ENCODE measurements at regions not wholly inside any gene's neighbourhood (a gene's known extent, or its start where the extent isn't known, plus 50 kb on each side); places are given as distances from the start of the nearest gene placed in this dataset.
"Not testable (repeated sequence)": the region's sequence is repeated elsewhere in the genome, so short reads cannot be mapped to it uniquely, and the experiment has no call there.

GRCh38 chr5:159804121-159804520 lies 112.2 kb upstream of the ADRA1B start:
- DNase-seq (ENCODE audit: low read depth in 3 of 3, low spot score in 2 of 3), result no peak

- DNase-seq (ENCODE audit: low read depth in 3 of 3, low spot score in 2 of 3), result no peak
Measured at GRCh38 chr5:159805021-159805420, 111.3 kb upstream of the ADRA1B start.

GRCh38 chr5:159807135-159807534 lies 109.1 kb upstream of the ADRA1B start:
- DNase-seq (ENCODE audit: low read depth in 3 of 3, low spot score in 2 of 3), result not testable (repeated sequence)

- DNase-seq (ENCODE audit: low read depth in 3 of 3, low spot score in 2 of 3), result no peak
Measured at GRCh38 chr5:159807586-159807985, 108.7 kb upstream of the ADRA1B start.

GRCh38 chr5:159811712-159812111 lies 104.6 kb upstream of the ADRA1B start:
- no peak for DNase-seq (ENCODE audit: low read depth in 3 of 3, low spot score in 2 of 3)

GRCh38 chr5:159812759-159813158 lies 103.5 kb upstream of the ADRA1B start:
- not testable (repeated sequence) for DNase-seq (ENCODE audit: low read depth in 3 of 3, low spot score in 2 of 3)

- no peak for DNase-seq (ENCODE audit: low read depth in 3 of 3, low spot score in 2 of 3)
Measured at GRCh38 chr5:159814222-159814621, 102.1 kb upstream of the ADRA1B start.

GRCh38 chr5:159814805-159815585 lies 101.3 kb upstream of the ADRA1B start:
- DNase-seq (ENCODE audit: low read depth in 3 of 3, low spot score in 2 of 3), result no peak

GRCh38 chr5:159817262-159818029 lies 98.8 kb upstream of the ADRA1B start:
- DNase-seq (ENCODE audit: low read depth in 3 of 3, low spot score in 2 of 3), result no peak

- peak in 2 of 3 donors; percentile 57 to 62 for DNase-seq (ENCODE audit: low read depth in 3 of 3, low spot score in 2 of 3)
Measured at GRCh38 chr5:159819591-159820411, 96.5 kb upstream of the ADRA1B start.

GRCh38 chr5:159820692-159821091 lies 95.6 kb upstream of the ADRA1B start:
- no peak for DNase-seq (ENCODE audit: low read depth in 3 of 3, low spot score in 2 of 3)

- DNase-seq (ENCODE audit: low read depth in 3 of 3, low spot score in 2 of 3), result no peak
Measured at GRCh38 chr5:159821461-159821940, 94.8 kb upstream of the ADRA1B start.

- DNase-seq (ENCODE audit: low read depth in 3 of 3, low spot score in 2 of 3), result no peak
Measured at GRCh38 chr5:159824188-159825161, 91.8 kb upstream of the ADRA1B start.

GRCh38 chr5:159825551-159826051 lies 90.7 kb upstream of the ADRA1B start:
- no peak for DNase-seq (ENCODE audit: low read depth in 3 of 3, low spot score in 2 of 3)

- no peak for DNase-seq (ENCODE audit: low read depth in 3 of 3, low spot score in 2 of 3)
Measured at GRCh38 chr5:159826351-159827214, 89.7 kb upstream of the ADRA1B start.

- no peak for DNase-seq (ENCODE audit: low read depth in 3 of 3, low spot score in 2 of 3)
Measured at GRCh38 chr5:159827861-159828260, 88.4 kb upstream of the ADRA1B start.

GRCh38 chr5:159832073-159832472 lies 84.2 kb upstream of the ADRA1B start:
- DNase-seq (ENCODE audit: low read depth in 3 of 3, low spot score in 2 of 3), result no peak

- no peak for DNase-seq (ENCODE audit: low read depth in 3 of 3, low spot score in 2 of 3)
Measured at GRCh38 chr5:159833088-159833487, 83.2 kb upstream of the ADRA1B start.

GRCh38 chr5:159833846-159834245 lies 82.4 kb upstream of the ADRA1B start:
- DNase-seq (ENCODE audit: low read depth in 3 of 3, low spot score in 2 of 3), result no peak
